ENCODE measurements at regions not wholly inside any gene's neighbourhood (a gene's known extent, or its start where the extent isn't known, plus 50 kb on each side); places are given as distances from the start of the nearest gene placed in this dataset.

DNA sequence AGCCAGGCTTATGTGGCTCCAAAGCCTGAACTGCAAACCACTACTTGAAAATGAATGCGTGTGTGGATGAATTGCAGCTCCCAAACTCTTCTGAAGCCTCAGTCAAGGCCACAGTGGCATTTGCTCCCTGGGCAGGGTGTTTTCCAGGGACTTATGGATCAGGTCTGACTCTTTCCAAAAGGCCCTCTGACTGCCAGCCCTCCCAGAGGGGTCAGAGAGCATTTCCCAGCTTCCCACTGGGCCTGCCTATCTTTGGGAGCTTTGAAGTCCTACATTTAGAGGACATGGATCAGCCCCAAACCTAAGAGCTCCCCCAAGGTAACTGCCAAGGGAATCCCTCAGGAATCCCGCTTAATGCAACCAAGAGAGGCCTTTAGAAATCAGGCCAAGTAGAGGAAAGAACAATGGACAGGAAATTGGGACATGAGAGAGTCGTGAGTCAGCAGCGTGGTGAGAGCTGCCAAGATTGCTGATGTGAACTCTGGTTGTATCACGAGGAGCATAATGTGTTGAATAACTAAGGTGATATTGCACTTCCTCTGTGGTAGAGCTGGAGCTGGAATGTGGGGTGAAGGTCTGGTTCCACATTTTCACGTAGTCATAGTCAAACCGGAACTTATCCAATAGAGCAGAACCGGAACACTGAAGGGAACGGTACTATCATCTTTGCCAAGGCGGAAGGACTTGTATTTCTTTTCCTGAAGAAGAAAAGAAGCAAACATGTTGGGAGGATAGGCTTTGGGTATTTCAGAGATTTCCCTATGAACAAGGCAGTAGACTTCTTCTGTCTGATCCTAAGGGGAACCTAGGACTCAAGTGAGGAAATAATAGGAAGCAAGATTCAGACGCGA lies 99.4 kb upstream of the JUN start:
- TF ChIP-seq, protein P1, sequence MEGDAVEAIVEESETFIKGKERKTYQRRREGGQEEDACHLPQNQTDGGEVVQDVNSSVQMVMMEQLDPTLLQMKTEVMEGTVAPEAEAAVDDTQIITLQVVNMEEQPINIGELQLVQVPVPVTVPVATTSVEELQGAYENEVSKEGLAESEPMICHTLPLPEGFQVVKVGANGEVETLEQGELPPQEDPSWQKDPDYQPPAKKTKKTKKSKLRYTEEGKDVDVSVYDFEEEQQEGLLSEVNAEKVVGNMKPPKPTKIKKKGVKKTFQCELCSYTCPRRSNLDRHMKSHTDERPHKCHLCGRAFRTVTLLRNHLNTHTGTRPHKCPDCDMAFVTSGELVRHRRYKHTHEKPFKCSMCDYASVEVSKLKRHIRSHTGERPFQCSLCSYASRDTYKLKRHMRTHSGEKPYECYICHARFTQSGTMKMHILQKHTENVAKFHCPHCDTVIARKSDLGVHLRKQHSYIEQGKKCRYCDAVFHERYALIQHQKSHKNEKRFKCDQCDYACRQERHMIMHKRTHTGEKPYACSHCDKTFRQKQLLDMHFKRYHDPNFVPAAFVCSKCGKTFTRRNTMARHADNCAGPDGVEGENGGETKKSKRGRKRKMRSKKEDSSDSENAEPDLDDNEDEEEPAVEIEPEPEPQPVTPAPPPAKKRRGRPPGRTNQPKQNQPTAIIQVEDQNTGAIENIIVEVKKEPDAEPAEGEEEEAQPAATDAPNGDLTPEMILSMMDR (IDR thresholded peaks at IDR 0.05; ENCODE audit: insufficient read depth, low read depth, low read length) = no peak
- TF ChIP-seq EZH2 (IDR thresholded peaks at IDR 0.05; ENCODE audit: insufficient read depth, low read length) = no peak

All from astrocyte (in vitro differentiated cells and primary cell).